B cell (primary cell): ENCODE measurements at regions not wholly inside any gene's neighbourhood (a gene's known extent, or its start where the extent isn't known, plus 50 kb on each side); places are given as distances from the start of the nearest gene placed in this dataset.

Experiments
- ATAC-seq: fragments of 200-7000 bp; cut with Tn5 transposase; one replicate; pipeline ENCODE4 v1.10.0; 2021; ENCODE audit warnings: low read depth, mild to moderate bottlenecking, moderate number of reproducible peaks, moderate library complexity
- CTCF ChIA-PET: fragments of 350-600 bp; sonication (Branson Sonifier 250); formaldehyde crosslinking; loops from one replicate; lab custom pipeline; 2021; ENCODE audit warnings: antibody characterized with exemption, inconsistent platforms; lab: Charles Lee
- POLR2A ChIA-PET: fragments of 350-600 bp; sonication (Branson Sonifier 250); formaldehyde crosslinking; loops from one replicate; lab custom pipeline; 2021; ENCODE audit warnings: antibody characterized with exemption; lab: Charles Lee
- DNase-seq: peaks from one replicate; pipeline ENCODE4 v3.0.0; 2013
- H2AFZ ChIP-seq: 2 replicates; pipeline ENCODE4 v1.6.1; 2012; ENCODE audit warnings: mild to moderate bottlenecking, low read depth, low read length; ENCODE audit not compliant: insufficient read depth, poor library complexity, severe bottlenecking
- H3K27ac ChIP-seq, 2 donors: 1 replicate in 1 of 2; 2 replicates in 1 of 2; pipeline ENCODE4 v1.5.1; 2012 to 2013; ENCODE audit warnings: low read length in 2 of 2, mild to moderate bottlenecking in 2 of 2, moderate library complexity in 1 of 2
- H3K27me3 ChIP-seq, 4 experiments: fragments of 200-600 bp in 1 of 4; sonication (generic) in 1 of 4; replicated peaks in 1 of 4; 1 replicate in 2 of 4; 2 replicates in 2 of 4; pipeline versions ENCODE4 v1.6.1 to v1.7.0; 2013 to 2016; ENCODE audit warnings: low read length in 3 of 4, mild to moderate bottlenecking in 2 of 4, mixed read lengths in 1 of 4, moderate library complexity in 1 of 4; ENCODE audit not compliant: insufficient read depth in 4 of 4, control insufficient read depth in 3 of 4; ENCODE audit errors: control extremely low read depth in 1 of 4
- H3K36me3 ChIP-seq, 2 experiments: replicated peaks in 1 of 2; 1 replicate in 1 of 2; 2 replicates in 1 of 2; pipeline versions ENCODE4 v1.6.1 to v1.7.1; 2013; ENCODE audit warnings: low read length in 1 of 2; ENCODE audit not compliant: insufficient read depth in 2 of 2, control insufficient read depth in 1 of 2; ENCODE audit errors: control extremely low read depth in 1 of 2, extremely low read depth in 1 of 2
- H3K4me1 ChIP-seq, 2 donors: fragments of 200-600 bp in 1 of 2; sonication (generic) in 1 of 2; 1 replicate in 1 of 2; 2 replicates in 1 of 2; pipeline versions ENCODE4 v1.5.1 to v1.6.1; 2013 to 2017; ENCODE audit warnings: low read length in 2 of 2; ENCODE audit not compliant: control insufficient read depth in 2 of 2, insufficient read depth in 2 of 2
- H3K4me2 ChIP-seq: replicated peaks from 2 replicates; pipeline ENCODE3; 2012; ENCODE audit warnings: mild to moderate bottlenecking, low read depth, low read length; ENCODE audit not compliant: poor library complexity, severe bottlenecking
- H3K4me3 ChIP-seq, 5 experiments: fragments of 200-600 bp in 1 of 5; sonication (generic) in 1 of 5; 1 replicate in 3 of 5; 2 replicates in 2 of 5; pipeline versions ENCODE4 v1.5.1 to v1.7.0; 2011 to 2016; ENCODE audit warnings: low read length in 4 of 5, mild to moderate bottlenecking in 4 of 5, low read depth in 2 of 5, control low read depth in 1 of 5, moderate library complexity in 1 of 5; ENCODE audit not compliant: insufficient read depth in 1 of 5; ENCODE audit errors: control extremely low read depth in 1 of 5, extremely low read depth in 1 of 5
- H3K79me2 ChIP-seq: fragments of 200-600 bp; sonication (generic); one replicate; pipeline ENCODE4 v1.6.0; 2016; ENCODE audit warnings: low read length; ENCODE audit not compliant: control insufficient read depth, insufficient read depth
- H3K9ac ChIP-seq: fragments of 200-600 bp; sonication (generic); 2 replicates; pipeline ENCODE4 v1.6.1; 2017; ENCODE audit warnings: mild to moderate bottlenecking, low read length, moderate library complexity
- H3K9me3 ChIP-seq, 3 donors: one replicate each; pipeline versions ENCODE4 v1.6.1 to v1.7.1; 2013; ENCODE audit warnings: low read length in 2 of 3; ENCODE audit not compliant: control insufficient read depth in 2 of 3, insufficient read depth in 1 of 3; ENCODE audit errors: control extremely low read depth in 1 of 3
- H4K20me1 ChIP-seq: 2 replicates; pipeline ENCODE4 v1.6.0; 2012; ENCODE audit warnings: mild to moderate bottlenecking, low read length; ENCODE audit not compliant: insufficient read depth, control insufficient read depth, poor library complexity, severe bottlenecking
- H3K27ac Mint-ChIP-seq: one replicate; pipeline ENCODE4 v1.8.0; 2021; ENCODE audit warnings: mixed read lengths
- H3K27me3 Mint-ChIP-seq: one replicate; pipeline ENCODE4 v1.8.0; 2021; ENCODE audit warnings: mixed read lengths
- H3K4me1 Mint-ChIP-seq: one replicate; pipeline ENCODE4 v1.8.0; 2021; ENCODE audit warnings: mixed read lengths
- H3K4me3 Mint-ChIP-seq: one replicate; pipeline ENCODE4 v1.8.0; 2021; ENCODE audit warnings: mixed read lengths
- H3K9me3 Mint-ChIP-seq: one replicate; pipeline ENCODE4 v1.8.0; 2022; ENCODE audit warnings: mixed read lengths; ENCODE audit not compliant: insufficient read depth
- EZH2 ChIP-seq: IDR thresholded peaks from 2 replicates; pipeline ENCODE4 v1.6.1; 2012; ENCODE audit warnings: borderline replicate concordance, low read depth, mild to moderate bottlenecking, moderate library complexity, low read length; ENCODE audit not compliant: insufficient read depth, poor library complexity, severe bottlenecking
- WGBS: methylation state at CpG from one replicate; pipeline ENCODE4 v1.1.5; 2013; ENCODE audit warnings: missing lambda C conversion rate; ENCODE audit not compliant: insufficient coverage; 5-methylcytosine and 5-hydroxymethylcytosine counted together
- intact Hi-C: fragments of 100-400 bp; cut with micrococcal nuclease; formaldehyde crosslinking; loops from one replicate; pipeline ENCODE4 v1.10.0; 2022
- TF ChIP-seq, protein P1 (sequence below): fragments of 200-600 bp; IDR thresholded peaks from one replicate; pipeline ENCODE4 v1.8.0; 2022; ENCODE audit warnings: antibody characterized with exemption, mild to moderate bottlenecking

DNA sequence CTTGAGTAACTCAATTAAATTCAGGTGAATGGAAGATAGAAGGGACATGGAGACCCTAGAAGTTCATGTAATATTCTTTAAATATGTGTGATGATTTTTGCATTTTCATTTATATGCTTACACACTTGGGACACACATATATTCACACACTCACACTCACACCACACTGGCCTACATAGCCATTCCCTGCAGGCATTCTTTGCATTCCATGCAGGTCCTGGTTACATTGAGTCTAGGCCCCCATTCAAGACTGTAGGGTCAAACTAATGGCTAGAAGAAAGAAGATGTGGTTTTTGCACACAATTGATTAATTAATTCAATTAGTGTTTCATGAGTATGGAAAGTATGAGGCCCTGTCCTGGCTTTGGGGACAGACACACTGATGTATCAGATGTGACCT lies 249.4 kb downstream of the HNMT start:
- Histone ChIP-seq H3K36me3 (no peaks in the 10 kb centered on the region), H3K4me1 (no peaks in the 10 kb centered on the region), H3K4me2 (no peak overlapping the region), H3K9ac (no peak overlapping the region), H3K79me2 (no peaks in the 10 kb centered on the region), H2AFZ (no peak overlapping the region), H3K9me3 (no peaks in the 10 kb centered on the region), H3K27me3 (no peaks in the 10 kb centered on the region), H4K20me1 (no peaks in the 10 kb centered on the region), H3K27ac (no peak overlapping the region), H3K4me3 (no peak overlapping the region)
- TF ChIP-seq, protein P1, sequence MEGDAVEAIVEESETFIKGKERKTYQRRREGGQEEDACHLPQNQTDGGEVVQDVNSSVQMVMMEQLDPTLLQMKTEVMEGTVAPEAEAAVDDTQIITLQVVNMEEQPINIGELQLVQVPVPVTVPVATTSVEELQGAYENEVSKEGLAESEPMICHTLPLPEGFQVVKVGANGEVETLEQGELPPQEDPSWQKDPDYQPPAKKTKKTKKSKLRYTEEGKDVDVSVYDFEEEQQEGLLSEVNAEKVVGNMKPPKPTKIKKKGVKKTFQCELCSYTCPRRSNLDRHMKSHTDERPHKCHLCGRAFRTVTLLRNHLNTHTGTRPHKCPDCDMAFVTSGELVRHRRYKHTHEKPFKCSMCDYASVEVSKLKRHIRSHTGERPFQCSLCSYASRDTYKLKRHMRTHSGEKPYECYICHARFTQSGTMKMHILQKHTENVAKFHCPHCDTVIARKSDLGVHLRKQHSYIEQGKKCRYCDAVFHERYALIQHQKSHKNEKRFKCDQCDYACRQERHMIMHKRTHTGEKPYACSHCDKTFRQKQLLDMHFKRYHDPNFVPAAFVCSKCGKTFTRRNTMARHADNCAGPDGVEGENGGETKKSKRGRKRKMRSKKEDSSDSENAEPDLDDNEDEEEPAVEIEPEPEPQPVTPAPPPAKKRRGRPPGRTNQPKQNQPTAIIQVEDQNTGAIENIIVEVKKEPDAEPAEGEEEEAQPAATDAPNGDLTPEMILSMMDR, result no peak
- TF ChIP-seq EZH2, result no peak
- Mint-ChIP-seq H3K4me1 (no peaks in the 10 kb centered on the region), H3K27ac (no peak overlapping the region), H3K27me3 (no peaks in the 10 kb centered on the region), H3K4me3 (no peak overlapping the region), H3K9me3 (no peaks in the 10 kb centered on the region)
- ChIA-PET POLR2A (no interaction called here), CTCF (no interaction called here)
- no peak for ATAC-seq
- intact Hi-C loops, result no loop called here
- DNase-seq, result no peak

DNA sequence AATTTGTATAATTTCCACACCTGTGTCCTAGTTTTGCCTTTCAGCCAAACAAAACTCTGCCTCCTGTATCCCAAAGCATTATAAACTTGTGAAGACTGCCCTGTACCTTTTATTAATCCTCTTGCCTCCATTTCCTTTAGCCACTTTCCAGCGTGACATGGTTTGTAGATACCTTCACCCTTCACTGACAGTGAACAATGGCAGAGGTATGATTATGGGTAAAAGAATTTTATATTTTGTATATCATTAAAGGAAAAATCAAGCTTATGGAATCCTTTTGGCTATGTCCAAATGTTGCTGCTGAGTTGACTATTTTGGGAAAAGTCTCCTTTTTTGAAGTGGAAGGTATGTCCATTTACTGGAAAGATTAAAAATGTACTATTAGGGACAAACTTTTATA lies 251.7 kb downstream of the HNMT start:
- ATAC-seq, result no peak
- H3K27me3 Mint-ChIP-seq, result no peaks in the 10 kb centered on the region
- H3K9me3 Mint-ChIP-seq, result no peaks in the 10 kb centered on the region
- H3K27ac Mint-ChIP-seq, result no peak overlapping the region
- Histone ChIP-seq H3K27me3 (no peaks in the 10 kb centered on the region), H3K27ac (no peak overlapping the region), H3K36me3 (no peaks in the 10 kb centered on the region), H3K9me3 (no peaks in the 10 kb centered on the region), H3K9ac (no peak overlapping the region), H3K79me2 (no peaks in the 10 kb centered on the region), H2AFZ (no peak overlapping the region), H3K4me1 (no peaks in the 10 kb centered on the region), H3K4me3 (no peak overlapping the region), H3K4me2 (no peak overlapping the region), H4K20me1 (no peaks in the 10 kb centered on the region)
- intact Hi-C loops, result no loop called here
- ChIA-PET POLR2A (no interaction called here), CTCF (no interaction called here)
- WGBS, result no CpG with 5 or more reads among the region's 1 CpG
- no peak for DNase-seq
- H3K4me3 Mint-ChIP-seq, result no peak overlapping the region
- no peak for TF ChIP-seq EZH2
- no peaks in the 10 kb centered on the region for H3K4me1 Mint-ChIP-seq
